ENCODE measurements at regions not wholly inside any gene's neighbourhood (a gene's known extent, or its start where the extent isn't known, plus 50 kb on each side); places are given as distances from the start of the nearest gene placed in this dataset.
"Not testable (repeated sequence)": the region's sequence is repeated elsewhere in the genome, so short reads cannot be mapped to it uniquely, and the experiment has no call there.

DNA sequence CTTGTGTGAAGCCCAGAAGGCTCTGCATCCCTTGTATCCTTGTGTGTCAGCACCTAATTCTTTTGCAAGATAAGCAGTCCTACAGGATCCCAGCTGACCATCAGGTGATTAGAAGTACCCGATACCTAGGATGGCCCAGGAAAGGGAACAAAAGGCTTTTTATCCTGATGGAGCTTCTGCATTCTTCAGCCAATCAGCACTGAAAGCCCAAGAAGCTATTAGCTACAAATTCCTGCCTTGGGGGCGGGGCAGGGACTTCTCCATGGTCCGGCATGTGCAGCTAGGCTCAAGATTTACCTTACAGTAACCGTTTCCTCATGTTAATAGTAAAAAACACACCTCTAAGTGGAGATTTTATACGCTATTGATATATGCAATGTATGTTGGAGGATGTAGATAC, 264.6 kb upstream of the THUMPD2 start:
- DNase-seq, result no peak

DNA sequence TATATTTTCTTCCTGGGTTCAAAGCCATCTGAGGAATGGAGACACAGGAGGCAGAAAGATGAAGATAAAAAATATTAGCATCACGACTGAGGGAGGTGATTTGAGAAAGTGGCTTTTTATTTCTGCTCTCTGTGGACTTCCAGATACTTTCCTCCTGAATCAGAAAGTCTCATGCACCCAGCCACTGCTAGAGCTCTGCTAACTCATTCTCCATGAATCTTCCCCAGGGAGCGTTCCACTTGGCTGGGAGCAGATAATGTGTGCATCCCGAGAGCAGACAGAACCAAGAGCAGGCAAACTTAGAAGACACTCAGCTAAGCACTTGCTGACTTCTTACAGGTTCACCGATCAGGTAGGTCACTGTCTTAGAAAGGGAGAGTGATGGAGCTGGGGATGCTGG, 264.1 kb upstream of the THUMPD2 start:
- no peak for DNase-seq

DNA sequence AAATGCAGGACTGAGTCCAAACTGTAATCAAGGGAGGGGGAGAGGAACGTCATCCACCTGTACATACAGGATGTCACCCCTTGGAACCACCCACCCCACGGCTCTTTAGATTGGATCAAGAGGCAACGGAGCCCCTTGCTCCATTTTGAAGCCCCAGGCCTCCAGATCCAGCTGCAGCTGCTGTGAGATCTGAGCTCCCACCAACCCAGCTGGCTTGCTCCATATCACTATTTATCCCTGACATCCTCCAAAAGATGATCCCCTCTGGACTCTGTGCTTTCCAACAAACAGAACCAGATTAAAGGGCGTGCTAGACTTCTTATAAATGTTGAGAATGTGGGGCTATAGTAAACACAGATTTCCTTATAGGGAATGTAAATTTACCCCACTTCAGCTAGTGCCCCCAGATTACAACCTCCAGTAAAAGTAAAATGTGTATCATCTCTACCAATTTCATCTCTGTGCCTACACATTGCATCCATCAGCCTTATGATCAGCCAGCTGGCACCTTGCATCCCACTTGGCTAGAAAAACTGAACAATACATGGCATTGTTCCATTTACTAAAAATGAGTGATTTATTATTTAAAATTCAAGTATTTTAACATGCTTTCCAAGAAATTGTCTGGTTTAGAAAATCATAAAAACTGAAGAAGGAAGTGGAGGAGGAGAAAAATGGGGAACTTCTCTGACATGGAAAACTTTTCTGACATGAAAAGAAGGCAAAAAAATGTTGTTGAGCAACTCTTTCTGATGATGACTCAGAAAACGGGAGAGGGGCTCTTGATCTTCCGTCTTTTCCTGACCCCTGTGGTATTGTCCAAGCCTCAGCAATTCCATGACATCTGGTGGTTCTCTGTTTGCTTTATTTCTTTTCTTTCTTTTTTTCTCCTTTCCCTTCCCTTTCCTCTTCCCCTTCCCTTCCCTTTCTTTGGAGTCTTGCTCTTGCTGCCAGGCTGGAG, 262.6 kb upstream of the THUMPD2 start:
- DNase-seq, result peak; percentile 61

DNA sequence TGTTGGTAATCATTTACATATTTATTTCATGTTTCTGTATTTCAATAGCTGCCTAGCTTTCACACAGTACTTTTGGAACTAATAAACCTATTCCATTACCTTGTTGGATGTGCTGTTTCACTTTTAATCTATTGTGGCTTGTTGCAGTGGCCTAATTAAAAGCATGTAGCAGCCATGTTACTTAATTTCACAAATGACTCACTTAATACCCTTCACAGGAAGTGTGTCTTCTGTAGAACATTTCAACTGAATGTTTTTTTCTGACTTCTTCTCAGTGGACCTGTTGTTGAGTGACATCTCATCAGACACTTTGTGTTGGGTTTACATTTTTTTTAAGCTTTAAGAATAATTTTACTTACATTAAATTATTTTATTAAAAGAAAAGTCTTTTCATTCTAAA, 260.5 kb upstream of the THUMPD2 start:
- DNase-seq, result no peak

DNA sequence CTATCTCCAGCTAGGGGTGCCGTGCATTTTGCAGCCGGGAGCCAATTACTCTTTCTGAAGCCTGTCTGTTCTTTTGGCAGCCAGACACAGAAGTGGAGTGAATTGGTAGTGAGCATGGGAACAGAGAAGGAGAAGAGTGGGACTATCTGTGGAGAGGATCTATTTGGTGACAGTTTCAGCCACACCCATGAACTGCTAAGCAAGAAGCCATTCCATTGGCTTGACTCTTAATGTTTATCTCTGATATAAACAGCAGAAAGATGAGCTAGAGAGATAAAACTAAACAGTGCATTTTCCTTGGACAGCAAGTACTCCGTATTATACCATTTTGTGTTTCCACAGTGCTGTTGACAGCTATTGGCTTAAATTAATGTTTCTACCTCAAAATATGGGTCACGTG, 259.6 kb upstream of the THUMPD2 start:
- DNase-seq, result no peak

DNA sequence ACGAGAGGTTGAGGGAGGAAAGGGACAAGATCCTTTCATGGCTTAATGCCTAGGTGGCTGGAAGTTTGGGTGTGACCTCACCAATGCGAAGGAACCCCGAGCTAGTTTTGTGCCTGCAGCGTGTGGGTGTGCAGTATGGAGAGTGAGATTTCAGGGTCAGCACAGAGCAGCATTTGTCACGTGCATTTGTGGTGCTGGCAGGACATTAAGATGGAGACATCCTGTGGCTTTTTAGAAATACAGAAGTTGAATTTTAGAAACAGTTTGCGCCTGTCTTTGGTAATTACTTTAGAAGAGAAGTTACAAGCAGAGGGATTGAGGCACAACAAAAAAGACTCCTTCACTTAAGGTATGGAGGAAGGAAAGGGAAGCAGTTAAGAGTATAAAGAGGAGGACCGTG, 258.2 kb upstream of the THUMPD2 start:
- DNase-seq, result peak; percentile 64

DNA sequence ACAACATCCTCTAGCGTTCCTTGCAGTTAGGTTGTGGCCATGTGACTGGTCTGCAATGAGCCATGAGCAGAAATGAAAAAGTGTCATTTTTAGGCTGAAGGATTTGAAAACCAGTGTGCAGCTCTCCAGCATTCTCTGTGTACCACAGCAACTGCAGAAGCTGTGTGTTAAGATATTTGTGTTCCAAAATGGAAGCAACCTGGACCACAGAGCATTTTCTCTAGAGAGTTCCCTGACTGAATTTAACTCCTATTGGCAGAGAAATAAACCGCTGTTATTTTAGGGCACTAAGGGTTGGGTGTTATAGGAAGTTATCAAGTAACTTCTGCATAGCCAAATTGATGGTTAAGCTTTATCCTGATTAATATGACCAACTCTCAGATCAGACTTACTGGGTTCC, 257.2 kb upstream of the THUMPD2 start:
- DNase-seq, result no peak

DNA sequence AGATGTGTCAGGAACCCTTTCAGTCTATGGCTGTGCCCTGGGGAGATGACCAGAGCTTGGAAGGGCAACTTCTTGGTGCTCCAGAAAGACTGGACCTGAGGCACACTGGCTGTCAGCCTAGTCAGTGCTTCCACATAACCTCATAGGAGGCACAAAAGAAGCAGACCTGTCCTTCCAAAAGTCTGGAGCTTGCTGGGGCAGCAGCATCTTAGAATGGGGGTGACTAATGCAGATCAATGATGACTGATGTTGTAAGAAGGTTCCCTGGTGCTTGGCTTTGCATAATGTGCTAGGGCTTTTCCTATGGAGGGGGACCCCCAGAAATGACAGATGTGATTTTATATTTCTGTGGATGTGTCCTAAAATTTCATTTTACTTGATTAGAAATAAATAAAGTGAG, 255.7 kb upstream of the THUMPD2 start:
- no peak for DNase-seq

DNA sequence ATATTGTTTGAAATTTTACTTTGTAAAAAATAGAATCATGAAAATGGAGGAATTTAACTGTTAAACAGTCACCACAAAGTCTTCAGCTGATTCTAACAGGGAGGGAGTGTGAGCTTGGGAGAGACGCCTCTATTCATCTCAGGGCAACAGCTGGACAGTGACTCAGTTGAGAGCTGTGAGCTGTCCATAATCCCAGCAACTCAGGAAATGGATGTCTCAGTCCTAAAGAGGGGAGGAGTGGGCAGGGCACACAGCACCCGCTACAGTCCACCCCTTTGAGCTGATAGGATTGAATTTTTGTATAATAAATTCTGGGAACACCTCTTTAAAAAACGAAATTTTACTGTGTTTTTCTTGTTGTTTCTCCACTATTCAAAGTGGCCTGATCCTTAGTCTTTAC, 255.1 kb upstream of the THUMPD2 start:
- DNase-seq, result no peak

DNA sequence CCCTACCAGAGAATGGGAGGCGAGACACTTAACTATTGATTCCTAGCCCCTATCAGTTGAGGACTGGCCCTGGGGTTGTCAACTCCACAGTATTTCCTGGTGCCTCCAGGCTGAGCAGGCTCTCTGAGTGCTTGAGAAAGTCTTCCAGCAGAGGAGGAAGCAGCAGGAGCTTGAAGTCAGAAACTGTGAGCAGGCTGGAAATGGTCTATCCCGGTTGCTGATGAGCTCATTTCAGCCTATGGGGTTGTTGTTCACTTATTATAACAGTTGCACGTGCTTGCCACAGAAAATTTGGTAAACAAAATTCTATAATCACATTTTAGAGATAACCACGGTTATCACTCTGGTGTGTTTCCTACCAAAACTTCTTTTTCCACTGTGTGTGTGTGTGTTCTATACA, 254.7 kb upstream of the THUMPD2 start:
- no peak for DNase-seq

DNA sequence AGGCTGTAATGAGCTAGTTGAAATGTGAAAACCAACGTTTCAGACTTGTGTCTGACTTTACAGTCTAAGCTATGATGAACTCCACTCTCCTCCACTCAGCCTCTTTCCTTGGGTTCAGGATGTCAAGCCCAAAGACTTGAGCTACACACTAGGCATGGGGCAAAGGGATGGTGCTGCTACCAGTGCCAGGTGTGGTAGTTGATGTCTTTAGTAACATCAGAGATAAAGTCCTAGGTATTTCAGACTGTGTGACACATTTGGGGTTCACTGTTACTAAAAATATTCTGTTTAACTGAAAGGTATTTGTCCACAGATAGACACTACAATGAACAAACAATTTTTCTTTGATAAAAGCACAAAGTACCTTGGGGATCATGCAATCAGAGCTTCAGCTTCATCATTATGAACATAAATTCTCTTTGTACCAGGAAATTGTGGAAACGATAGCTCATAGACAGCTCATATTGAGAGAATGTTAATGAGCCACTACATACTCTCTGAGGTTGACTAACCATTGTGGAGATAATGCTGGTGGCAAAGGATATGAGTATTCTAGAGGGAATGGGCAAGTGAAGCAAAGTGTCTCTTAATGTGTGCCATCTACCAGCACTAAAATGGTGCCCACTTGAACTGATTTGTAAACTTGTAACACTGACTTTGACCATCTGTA, 253.7 kb upstream of the THUMPD2 start:
- no peak for DNase-seq

DNA sequence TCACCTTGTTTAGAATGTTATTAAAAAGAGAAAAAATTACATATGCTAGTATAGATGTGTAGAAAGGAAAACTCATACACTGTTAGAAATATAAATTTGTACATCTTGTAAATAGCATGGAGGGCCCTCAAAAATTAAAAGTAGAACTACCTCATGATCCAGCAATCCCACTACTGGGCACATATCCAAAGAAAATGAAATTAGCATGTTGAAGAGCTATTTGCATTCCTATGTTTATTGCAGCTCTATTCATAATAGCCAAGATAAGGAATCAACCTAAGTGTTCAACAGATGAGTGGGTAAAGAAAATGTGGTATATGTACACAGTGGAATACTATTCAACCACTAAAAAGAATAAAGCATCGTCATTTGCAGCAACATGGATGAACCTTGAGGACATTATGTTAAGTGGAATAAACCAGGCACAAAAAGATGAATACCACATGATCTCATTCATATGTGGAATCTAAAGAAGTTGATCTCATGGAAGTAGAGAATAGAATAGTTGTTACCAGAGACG, 251.5 kb upstream of the THUMPD2 start:
- no peak for DNase-seq

DNA sequence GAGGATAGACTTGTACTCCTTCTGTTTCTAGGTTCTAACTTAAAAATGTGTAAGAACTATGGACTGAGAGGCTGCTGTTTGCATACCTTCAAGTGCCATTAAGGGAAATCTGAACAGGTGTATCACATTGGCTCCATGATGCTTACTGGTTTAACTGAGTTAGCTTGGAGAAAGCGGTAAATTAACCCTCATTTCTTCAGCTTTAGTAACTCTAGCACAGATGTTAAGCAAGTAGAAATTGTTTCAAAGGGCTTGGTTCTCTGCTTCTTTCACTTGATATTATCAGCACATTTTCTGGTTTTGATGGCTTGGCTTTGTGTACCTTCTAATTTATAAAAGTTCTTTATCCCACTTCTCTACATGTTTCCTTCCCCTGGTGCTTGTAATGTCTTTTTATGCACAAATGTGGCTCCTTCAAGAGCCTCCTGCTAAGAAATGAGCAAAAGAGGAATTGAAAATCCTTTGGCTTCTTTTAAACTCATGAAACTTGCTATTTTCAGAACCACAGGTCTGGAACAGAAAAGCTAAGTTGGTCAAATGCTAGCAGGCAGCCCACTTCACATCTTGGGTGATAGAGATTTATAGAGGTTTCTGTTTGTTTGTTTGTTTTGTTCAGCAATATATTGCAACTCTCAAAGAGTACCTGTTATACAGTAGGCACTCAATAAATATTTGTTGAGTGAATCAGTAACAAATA, 249.9 kb upstream of the THUMPD2 start:
- DNase-seq, result no peak

DNA sequence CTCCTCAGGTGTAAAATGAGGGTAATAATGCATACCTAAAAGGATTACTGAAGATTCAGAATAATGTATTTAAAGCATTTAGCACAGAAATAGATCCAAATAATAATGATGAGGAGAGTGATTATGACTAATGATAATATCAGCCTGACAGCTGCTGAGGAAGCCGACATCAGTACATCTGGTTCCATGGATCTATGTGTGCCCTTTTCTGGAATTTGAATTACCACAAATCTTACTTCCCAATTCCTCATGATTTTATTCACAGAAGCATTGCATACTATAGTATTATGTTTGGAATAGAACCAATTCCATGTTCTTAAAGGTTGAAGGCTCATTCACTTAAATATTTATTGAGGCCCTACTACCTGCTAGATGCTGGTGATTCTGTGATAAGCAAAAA, 248.9 kb upstream of the THUMPD2 start:
- no peak for DNase-seq

DNA sequence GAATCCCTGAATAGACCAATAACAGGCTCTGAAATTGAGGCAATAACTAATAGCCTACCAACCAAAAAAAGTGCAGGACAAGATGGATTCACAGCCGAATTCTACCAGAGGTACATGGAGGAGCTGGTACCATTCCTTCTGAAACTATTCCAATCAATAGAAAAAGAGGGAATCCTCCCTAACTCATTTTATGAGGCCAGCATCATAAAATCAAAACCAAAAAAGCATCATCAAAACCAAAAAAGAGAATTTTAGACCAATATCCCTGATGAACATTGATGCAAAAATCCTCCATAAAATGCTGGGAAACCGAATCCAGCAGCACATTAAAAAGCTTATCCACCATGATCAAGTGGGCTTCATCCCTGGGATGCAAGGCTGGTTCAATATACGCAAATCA, 246.2 kb upstream of the THUMPD2 start:
- DNase-seq, result not testable (repeated sequence)

DNA sequence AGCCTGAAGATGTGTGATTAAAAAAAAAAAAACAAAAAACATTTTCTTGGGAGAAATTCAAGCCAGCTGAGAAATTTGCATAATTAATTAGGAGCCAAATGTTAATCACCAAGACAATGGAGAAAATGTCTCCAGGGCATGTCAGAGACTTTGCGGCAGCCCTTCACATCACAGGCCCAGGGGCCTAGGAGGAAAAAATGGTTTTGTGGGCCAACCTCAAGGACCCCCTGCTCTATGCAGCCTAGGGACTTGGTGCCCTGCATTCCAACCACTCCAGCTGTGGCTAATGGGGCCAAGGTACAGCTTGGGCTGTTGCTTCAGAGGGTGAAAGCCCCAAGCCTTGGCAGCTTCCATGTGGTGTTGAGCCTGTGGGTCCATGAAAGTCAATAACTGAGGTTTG, 241.9 kb upstream of the THUMPD2 start:
- DNase-seq, result no peak

DNA sequence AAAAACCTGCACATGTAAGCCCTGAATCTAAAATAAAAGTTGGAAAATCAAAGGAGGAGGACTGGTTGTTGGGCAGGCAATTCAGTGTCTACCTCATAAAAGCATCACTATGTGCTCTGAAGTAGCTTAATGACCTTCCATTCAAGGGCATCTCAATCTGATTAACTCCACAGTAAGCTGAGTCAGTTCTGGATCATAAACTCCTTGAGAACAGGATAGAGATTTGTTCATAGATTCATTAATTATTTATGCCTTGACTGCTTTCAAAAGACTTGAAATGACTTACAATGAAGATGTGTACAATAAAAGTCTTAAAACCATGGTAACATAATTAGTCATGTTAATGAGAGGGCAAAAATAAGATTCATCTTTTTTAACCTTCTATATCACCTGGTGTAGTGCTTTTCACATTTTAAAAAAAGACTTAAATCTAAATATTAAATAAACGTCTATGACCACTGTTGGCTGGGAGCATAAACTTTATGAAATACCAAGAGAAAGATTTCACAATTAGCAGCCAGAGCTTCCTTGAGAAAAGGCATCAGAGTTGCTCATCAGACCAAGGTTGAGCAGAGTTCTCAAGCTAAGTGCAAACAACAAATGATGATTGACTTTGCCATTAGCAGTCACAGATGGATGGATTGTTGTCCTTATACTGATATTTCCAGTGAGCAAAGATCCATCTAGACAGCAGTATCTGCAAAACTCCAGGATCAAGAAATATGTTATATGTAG, 237.3 kb upstream of the THUMPD2 start:
- no peak for DNase-seq

DNA sequence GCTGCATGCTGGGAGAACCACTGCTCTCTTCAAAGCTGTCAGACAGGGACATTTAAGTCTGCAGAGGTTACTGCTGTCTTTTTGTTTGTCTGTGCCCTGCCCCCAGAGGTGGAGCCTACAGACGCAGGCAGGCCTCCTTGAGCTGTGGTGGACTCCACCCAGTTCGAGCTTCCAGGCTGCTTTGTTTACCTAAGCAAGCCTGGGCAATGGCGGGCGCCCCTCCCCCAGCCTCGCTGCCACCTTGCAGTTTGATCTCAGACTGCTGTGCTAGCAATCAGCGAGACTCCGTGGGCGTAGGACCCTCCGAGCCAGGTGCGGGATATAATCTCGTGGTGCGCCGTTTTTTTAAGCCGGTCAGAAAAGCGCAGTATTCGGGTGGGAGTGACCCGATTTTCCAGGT, 234.9 kb upstream of the THUMPD2 start:
- not testable (repeated sequence) for DNase-seq

DNA sequence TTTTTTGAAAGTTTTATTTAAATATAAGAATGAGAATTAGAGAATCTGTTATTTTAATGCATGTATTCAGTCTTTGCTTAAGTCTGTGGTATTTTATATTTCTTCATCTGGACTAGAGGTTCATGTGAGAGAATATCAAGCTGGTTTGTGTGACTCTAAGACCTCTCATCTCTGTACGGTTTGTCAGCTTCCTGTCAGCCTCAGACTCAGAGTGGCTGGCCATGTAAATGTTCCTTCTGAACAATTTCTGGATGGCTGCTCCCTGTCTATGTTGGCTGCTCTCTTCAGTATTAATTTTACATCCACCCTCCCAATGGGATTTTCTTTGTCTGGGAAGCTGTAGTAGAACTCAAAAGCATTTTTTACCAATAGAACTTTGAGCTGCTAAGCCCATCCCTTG, 225.3 kb upstream of the THUMPD2 start:
- no peak for DNase-seq

DNA sequence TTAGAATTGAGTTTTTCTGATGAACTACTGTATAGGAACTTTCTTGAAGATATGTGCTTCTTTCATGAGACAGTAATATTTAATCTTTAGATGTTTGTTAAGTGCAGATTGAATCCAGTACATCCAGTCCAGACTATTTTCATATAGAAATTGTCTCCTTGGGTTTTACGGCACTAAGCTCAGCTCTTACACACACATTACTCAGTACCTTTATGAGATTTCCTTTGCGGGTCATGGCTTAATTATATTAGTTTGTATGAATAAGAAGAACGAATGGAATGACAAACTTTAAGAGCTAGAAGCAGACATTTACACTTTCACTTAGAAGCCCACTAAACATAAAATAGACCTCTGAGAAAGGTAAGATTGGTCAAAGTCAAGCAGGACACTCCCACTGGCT, 223.3 kb upstream of the THUMPD2 start:
- no peak for DNase-seq

DNA sequence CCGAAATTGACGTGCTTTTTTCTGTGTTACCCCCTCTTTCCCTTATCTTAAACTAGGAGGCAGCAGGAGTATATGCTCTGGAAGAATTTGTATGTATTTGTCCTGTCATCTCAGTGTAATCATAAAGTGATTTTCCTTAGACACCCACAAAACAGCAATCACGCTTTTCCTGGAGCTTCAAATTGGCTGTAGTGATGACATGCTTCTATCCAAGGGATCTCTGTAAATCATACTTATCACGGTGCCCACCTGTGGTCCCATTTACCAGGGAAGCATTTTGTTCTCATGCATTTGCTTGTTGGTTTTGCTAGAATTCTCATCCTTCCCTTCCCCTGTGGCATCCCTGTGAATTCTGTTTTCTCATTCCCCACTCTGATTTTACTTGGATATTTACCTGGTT, 220.8 kb upstream of the THUMPD2 start:
- peak; percentile 48 for DNase-seq

DNA sequence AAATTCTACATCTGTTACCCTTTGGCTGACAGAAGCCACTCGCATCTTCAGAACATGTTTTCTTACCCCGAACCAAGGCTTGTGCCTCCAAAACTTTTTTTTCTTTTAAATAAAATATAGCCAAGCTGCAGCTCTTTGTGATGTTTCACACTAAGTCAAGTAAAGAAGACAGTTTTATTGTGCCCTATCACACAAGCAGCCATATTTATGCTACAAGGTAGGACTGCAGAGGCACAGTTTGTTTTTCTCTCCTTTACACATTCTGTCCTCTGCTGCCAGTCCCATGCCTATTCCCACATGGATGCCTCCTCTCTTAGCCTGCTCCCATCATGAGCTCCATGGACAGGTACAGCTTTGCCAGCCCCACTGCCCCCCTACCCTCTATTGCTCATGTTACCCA, 219.6 kb upstream of the THUMPD2 start:
- no peak for DNase-seq

DNA sequence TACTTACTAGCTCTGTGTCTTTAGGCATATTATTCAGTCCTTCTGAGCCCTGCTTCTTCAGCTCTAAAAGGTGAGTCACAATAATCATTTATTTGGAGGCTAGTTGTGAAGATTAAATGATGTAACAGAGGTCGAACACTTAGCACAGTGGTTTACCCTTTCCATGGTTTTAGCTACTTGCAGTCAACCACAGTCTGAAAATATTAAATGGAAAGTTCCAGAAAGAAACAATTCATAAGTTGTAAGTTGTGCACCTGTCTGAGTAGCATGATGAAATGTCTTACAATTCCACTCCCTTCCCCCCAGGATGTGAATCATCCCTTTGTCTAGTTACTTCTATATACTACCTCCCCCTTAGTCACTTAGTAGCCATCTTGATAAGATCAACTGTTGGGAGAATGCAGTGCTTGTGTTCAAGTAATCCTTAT, 217.6 kb upstream of the THUMPD2 start:
- peak; percentile 87 for DNase-seq

Data from OCI-M1 (cell line).